GM21528 (cell line): ENCODE measurements at regions not wholly inside any gene's neighbourhood (a gene's known extent, or its start where the extent isn't known, plus 50 kb on each side); places are given as distances from the start of the nearest gene placed in this dataset.

ENCODE experiments used
- ATAC-seq: cut with Tn5 transposase; IDR thresholded peaks from one replicate; pipeline ENCODE4 v1.9.1; 2021; ENCODE audit warnings: mild to moderate bottlenecking, moderate library complexity; ENCODE audit not compliant: unreplicated experiment, low FRiP score

DNA sequence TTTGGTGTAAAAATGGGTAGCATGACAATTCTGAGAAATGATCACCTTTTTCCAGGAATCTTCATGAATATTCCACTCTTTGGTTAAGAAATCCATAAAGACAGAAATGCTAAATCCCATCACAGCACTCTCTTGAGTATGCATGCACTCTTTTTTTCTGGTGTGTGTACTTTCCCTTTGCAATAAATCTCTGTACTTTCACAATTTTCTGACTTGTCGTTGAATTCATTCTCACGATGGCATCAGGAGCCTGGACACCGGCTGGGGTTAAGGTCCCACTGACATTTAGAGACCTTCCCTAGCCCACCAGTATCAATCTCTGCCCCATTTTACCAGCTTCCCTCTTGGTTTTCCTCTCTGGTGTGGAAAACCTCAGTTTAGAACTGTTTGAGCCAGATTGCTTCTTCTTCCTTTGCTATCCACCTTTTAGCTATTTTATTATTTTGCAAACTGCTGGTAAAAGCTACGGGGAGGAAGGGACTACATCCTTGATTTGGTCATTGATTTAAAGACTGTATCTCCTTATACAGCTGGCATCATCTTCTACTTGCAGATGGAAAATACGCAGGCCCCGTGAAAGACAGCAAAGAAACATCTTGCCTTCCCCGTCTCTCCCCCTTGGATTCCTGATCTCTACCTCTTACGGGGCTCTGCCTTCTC lies 59.9 kb upstream of the ZFR start:
- ATAC-seq: no peak

DNA sequence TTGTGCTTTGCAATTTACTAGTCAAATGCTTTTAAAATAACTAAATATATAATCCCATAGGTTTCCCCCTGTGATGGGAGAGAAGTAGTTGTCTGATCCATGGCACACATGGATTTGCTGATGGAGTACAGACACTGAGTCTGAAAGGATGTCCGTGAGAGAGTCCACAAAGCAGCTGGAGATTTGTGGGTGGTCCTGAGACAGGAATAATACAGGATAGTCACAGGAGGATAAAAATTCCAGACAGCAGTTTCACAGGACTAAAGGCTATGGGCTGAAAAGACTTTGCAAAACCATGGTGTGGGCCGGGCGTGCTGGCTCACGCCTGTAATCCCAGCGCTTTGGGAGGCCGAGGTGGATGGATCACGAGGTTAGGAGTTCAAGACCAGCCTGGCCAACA lies 58.7 kb upstream of the ZFR start:
- ATAC-seq: no peak

GRCh38 chr5:32501071-32502002 lies 56.8 kb upstream of the ZFR start:
- no peak for ATAC-seq

DNA sequence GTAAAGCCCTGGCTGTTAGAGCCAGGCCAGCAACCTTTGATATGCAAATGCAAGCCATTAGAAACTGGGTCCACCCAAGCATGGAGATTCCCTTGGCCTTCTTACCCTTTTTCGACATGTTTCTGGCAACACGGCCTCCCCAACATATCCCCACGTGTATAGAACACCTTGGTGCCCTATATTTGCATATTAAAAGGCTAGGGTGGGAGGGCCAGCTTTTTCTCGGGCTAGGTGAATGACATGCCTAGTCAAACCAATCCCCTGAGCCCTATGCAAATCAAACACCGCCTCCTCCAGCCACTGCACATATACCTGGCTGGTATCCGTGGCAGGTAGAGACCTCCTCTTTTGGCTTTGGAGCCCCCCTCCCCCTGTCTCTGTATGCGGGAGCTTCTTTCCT lies 55.6 kb upstream of the ZFR start:
- no peak for ATAC-seq

GRCh38 chr5:32499261-32499660 lies 54.7 kb upstream of the ZFR start:
- no peak for ATAC-seq

DNA sequence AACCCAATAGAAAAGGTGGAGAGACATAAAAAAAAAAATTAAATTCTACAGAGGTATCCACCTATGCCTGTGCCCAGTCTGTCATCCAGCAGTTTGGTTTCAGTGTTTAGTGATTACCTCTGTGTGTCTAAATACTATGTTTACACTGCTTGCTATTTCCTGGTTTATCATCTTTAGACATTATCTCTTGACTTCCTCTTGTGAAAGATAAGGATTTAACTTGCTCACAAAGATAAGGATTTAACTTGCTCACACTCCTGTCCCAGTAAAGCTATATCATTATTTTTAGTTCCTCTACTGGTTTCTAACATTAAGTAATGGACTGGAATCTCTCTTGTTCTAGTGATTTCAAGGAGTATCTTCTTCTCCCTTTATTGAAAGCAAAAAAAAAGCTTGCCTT lies 53.9 kb upstream of the ZFR start:
- ATAC-seq: no peak

GRCh38 chr5:32496104-32496503 lies 51.6 kb upstream of the ZFR start:
- no peak for ATAC-seq

DNA sequence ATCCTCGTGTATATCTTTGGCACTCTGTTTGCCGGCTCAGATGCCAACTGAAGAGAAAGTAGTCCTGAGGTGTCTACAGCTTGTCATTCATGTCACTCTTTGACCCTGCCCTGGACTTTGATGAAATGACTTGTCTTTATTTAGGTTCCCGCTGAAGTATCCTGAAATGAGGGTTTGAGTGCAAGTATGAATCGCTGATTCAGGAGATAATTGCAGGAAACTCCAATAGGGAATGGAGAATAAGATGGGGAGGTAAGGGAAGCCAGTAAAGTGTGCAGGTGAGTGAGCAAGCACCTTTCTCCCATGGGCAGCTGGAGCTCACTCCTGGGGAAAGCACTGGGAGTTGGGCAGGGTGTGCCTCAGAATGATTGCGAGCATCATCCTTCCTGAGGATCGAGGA lies 50.3 kb upstream of the ZFR start:
- no peak for ATAC-seq
